Left forelimb (tissue), 1 donor: ENCODE measurements at regions not wholly inside any gene's neighbourhood (a gene's known extent, or its start where the extent isn't known, plus 50 kb on each side); places are given as distances from the start of the nearest gene placed in this dataset.

ENCODE experiments used
- DNase-seq: peaks from one replicate; pipeline ENCODE4 v3.0.0-alpha.2; 2018; ENCODE audit warnings: low spot score

- no peak for DNase-seq
Measured at GRCh38 chr5:82850393-82850792, 226.8 kb downstream of the TMEM167A start.

GRCh38 chr5:82849885-82850284 lies 227.3 kb downstream of the TMEM167A start:
- DNase-seq = no peak

GRCh38 chr5:82847562-82847961 lies 229.6 kb downstream of the TMEM167A start:
- DNase-seq = no peak

GRCh38 chr5:82839881-82840280 lies 237.3 kb downstream of the TMEM167A start:
- DNase-seq = no peak

- DNase-seq = no peak
Measured at GRCh38 chr5:82835488-82835887, 241.7 kb downstream of the TMEM167A start.

- DNase-seq = no peak
Measured at GRCh38 chr5:82834151-82834550, 243.0 kb downstream of the TMEM167A start.

GRCh38 chr5:82833277-82833676 lies 243.9 kb downstream of the TMEM167A start:
- no peak for DNase-seq

- no peak for DNase-seq
Measured at GRCh38 chr5:82832445-82832844, 244.7 kb downstream of the TMEM167A start.

- DNase-seq = no peak
Measured at GRCh38 chr5:82828211-82828610, 249.0 kb downstream of the TMEM167A start.

GRCh38 chr5:82827651-82828050 lies 249.5 kb downstream of the TMEM167A start:
- no peak for DNase-seq

- DNase-seq = no peak
Measured at GRCh38 chr5:82822634-82822927, 254.6 kb downstream of the TMEM167A start.

GRCh38 chr5:82821846-82822633 lies 255.2 kb downstream of the TMEM167A start:
- DNase-seq = no peak

- no peak for DNase-seq
Measured at GRCh38 chr5:82820961-82821845, 256.0 kb downstream of the TMEM167A start.

- DNase-seq = no peak
Measured at GRCh38 chr5:82820188-82820587, 257.0 kb downstream of the TMEM167A start.

GRCh38 chr5:82817897-82818676 lies 259.1 kb downstream of the TMEM167A start:
- DNase-seq = no peak

GRCh38 chr5:82816926-82817325 lies 260.3 kb downstream of the TMEM167A start:
- no peak for DNase-seq

- no peak for DNase-seq
Measured at GRCh38 chr5:82815871-82816270, 261.3 kb downstream of the TMEM167A start.

- DNase-seq = no peak
Measured at GRCh38 chr5:82813861-82814260, 263.3 kb downstream of the TMEM167A start.

- no peak for DNase-seq
Measured at GRCh38 chr5:82812575-82812974, 264.6 kb downstream of the TMEM167A start.

- no peak for DNase-seq
Measured at GRCh38 chr5:82811490-82811889, 265.7 kb downstream of the TMEM167A start.

GRCh38 chr5:82809420-82810143 lies 267.6 kb downstream of the TMEM167A start:
- DNase-seq = no peak

- DNase-seq = no peak
Measured at GRCh38 chr5:82808960-82809359, 268.2 kb downstream of the TMEM167A start.
